Left kidney (tissue), 1 donor: ENCODE measurements at regions not wholly inside any gene's neighbourhood (a gene's known extent, or its start where the extent isn't known, plus 50 kb on each side); places are given as distances from the start of the nearest gene placed in this dataset.

Experiments used
- DNase-seq: peaks from one replicate; pipeline ENCODE4 v3.0.0-alpha.2; 2013

- no peak for DNase-seq
These were observed 110.1 kb upstream of the VEGFC start for GRCh38 chr4:176902710-176903323.

- DNase-seq: no peak
These were observed 114.0 kb upstream of the VEGFC start for GRCh38 chr4:176906709-176907108.

- no peak for DNase-seq
These were observed 117.9 kb upstream of the VEGFC start for GRCh38 chr4:176910646-176911045.

GRCh38 chr4:176919631-176920030 is 126.9 kb upstream of the VEGFC start:
- DNase-seq: no peak

- no peak for DNase-seq
These were observed 128.0 kb upstream of the VEGFC start for GRCh38 chr4:176920694-176921093.

GRCh38 chr4:176921256-176921655 is 128.5 kb upstream of the VEGFC start:
- no peak for DNase-seq

- no peak for DNase-seq
These were observed 131.5 kb upstream of the VEGFC start for GRCh38 chr4:176924238-176924637.

- no peak for DNase-seq
These were observed 133.2 kb upstream of the VEGFC start for GRCh38 chr4:176925962-176926361.

- no peak for DNase-seq
These were observed 134.4 kb upstream of the VEGFC start for GRCh38 chr4:176927117-176927516.

GRCh38 chr4:176927664-176928063 is 134.9 kb upstream of the VEGFC start:
- no peak for DNase-seq

GRCh38 chr4:176939445-176939844 is 146.7 kb upstream of the VEGFC start:
- DNase-seq: no peak

GRCh38 chr4:176945334-176945733 is 152.6 kb upstream of the VEGFC start:
- no peak for DNase-seq

- DNase-seq: no peak
These were observed 156.3 kb upstream of the VEGFC start for GRCh38 chr4:176949029-176949428.

- no peak for DNase-seq
These were observed 160.3 kb upstream of the VEGFC start for GRCh38 chr4:176953021-176953420.

GRCh38 chr4:176957353-176958118 is 164.8 kb upstream of the VEGFC start:
- DNase-seq: no peak

GRCh38 chr4:176959980-176960379 is 167.3 kb upstream of the VEGFC start:
- DNase-seq: no peak

GRCh38 chr4:176963121-176963520 is 170.4 kb upstream of the VEGFC start:
- DNase-seq: no peak

GRCh38 chr4:176964116-176964691 is 171.5 kb upstream of the VEGFC start:
- DNase-seq: no peak

- DNase-seq: no peak
These were observed 174.9 kb upstream of the VEGFC start for GRCh38 chr4:176967586-176967985.

GRCh38 chr4:176968094-176968493 is 175.4 kb upstream of the VEGFC start:
- DNase-seq: no peak

- DNase-seq: no peak
These were observed 176.3 kb upstream of the VEGFC start for GRCh38 chr4:176969011-176969410.

GRCh38 chr4:176970853-176971252 is 178.1 kb upstream of the VEGFC start:
- DNase-seq: no peak

- DNase-seq: no peak
These were observed 178.9 kb upstream of the VEGFC start for GRCh38 chr4:176971576-176972115.
